ENCODE measurements at regions not wholly inside any gene's neighbourhood (a gene's known extent, or its start where the extent isn't known, plus 50 kb on each side); places are given as distances from the start of the nearest gene placed in this dataset.

DNA sequence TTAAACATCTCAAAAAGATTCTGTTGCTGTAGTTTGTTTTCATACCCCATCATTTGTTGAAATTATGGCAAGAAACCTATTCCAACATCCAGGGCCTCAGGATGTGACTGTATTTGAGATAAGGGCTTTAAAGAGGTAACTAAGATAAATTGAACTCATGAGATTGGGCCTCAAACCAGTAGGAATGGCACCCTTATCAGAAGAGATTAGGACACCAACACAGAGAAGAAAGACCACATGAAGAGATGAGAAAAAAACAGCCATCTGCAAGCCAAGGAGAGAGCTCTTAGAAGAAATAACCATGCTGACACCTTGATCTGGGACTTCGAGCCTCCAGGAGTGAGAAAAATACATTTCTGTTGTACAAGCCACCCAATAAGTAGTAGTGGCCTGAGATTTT, 157.7 kb downstream of the CGGBP1 start:
- TF ChIP-seq, protein P1, sequence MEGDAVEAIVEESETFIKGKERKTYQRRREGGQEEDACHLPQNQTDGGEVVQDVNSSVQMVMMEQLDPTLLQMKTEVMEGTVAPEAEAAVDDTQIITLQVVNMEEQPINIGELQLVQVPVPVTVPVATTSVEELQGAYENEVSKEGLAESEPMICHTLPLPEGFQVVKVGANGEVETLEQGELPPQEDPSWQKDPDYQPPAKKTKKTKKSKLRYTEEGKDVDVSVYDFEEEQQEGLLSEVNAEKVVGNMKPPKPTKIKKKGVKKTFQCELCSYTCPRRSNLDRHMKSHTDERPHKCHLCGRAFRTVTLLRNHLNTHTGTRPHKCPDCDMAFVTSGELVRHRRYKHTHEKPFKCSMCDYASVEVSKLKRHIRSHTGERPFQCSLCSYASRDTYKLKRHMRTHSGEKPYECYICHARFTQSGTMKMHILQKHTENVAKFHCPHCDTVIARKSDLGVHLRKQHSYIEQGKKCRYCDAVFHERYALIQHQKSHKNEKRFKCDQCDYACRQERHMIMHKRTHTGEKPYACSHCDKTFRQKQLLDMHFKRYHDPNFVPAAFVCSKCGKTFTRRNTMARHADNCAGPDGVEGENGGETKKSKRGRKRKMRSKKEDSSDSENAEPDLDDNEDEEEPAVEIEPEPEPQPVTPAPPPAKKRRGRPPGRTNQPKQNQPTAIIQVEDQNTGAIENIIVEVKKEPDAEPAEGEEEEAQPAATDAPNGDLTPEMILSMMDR (optimal IDR thresholded peaks at IDR 0.05 in 1 of 3, IDR thresholded peaks at IDR 0.05 in 1 of 3, conservative IDR thresholded peaks at IDR 0.05 in 1 of 3; ENCODE audit: extremely low read depth in 1 of 3, insufficient read depth in 2 of 3, low read length in 3 of 3), result no peak
- no peak for TF ChIP-seq EZH2 (IDR thresholded peaks at IDR 0.05; ENCODE audit: low read length)

Data from keratinocyte (primary cell).